Activated T-helper 2 cell treated with anti-CD3 and anti-CD28 coated beads, Interferon-gamma antibody, Interleukin-2, Interleukin-4, amounts not matched to agents 10 μg/mL and 5 μg/mL and 100 μg/mL, durations not matched to agents 14 hours and 24 hours and 36 hours (primary cell): ENCODE measurements at regions not wholly inside any gene's neighbourhood (a gene's known extent, or its start where the extent isn't known, plus 50 kb on each side); places are given as distances from the start of the nearest gene placed in this dataset.

Experiments used
- DNase-seq: peaks from one replicate; pipeline ENCODE4 v3.0.0; 2021; ENCODE audit warnings: low spot score
- H3K27ac Mint-ChIP-seq: one replicate; pipeline ENCODE4 v1.8.0; 2021; ENCODE audit warnings: mixed read lengths
- H3K27me3 Mint-ChIP-seq: one replicate; pipeline ENCODE4 v1.8.0; 2021; ENCODE audit warnings: low read depth, mixed read lengths
- H3K36me3 Mint-ChIP-seq: one replicate; pipeline ENCODE4 v1.8.0; 2021; ENCODE audit warnings: low read depth, mixed read lengths
- H3K4me1 Mint-ChIP-seq: one replicate; pipeline ENCODE4 v1.8.0; 2021; ENCODE audit warnings: low read depth, mixed read lengths
- H3K4me3 Mint-ChIP-seq: one replicate; pipeline ENCODE4 v1.8.0; 2021; ENCODE audit warnings: low read depth, mild to moderate bottlenecking, moderate library complexity, mixed read lengths
- H3K9me3 Mint-ChIP-seq: one replicate; pipeline ENCODE4 v1.8.0; 2021; ENCODE audit warnings: mixed read lengths
- intact Hi-C: fragments of 100-400 bp; cut with micrococcal nuclease; formaldehyde crosslinking; loops from one replicate; pipeline ENCODE4 v1.15.1; 2023

DNA sequence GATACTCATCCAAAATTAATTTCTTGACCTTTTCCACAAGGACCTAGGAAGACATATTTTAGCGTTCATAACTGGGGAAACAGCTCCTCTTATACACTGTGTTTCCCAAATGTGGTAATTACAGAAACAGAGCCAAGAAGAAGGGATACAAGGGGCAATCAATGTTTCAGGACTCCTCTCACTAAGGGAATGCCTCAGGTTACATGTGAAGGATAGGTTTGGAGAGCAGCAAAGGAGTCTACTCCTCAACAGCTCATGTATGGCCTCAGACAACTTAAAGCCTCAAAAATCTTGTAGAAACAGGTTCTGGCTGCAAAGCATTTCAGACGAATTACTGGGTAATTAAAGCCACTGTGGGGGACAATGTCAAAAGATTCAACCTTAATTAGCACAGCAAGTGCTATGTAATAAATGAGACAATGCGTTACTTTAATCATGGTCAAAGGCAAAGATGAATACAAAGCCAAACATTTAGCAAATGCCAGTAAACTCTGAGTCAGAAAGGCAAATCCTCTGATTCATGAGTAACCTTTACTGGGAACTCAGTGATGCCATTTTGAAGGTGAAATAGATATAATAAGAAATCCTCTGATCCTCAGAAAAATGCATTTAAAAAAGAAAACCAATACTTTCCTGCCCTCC, 1111.2 kb downstream of the TUSC7 start:
- Mint-ChIP-seq H3K27me3 (no peaks in the 10 kb centered on the region), H3K9me3 (no peaks in the 10 kb centered on the region), H3K27ac (no peak overlapping the region), H3K4me1 (no peaks in the 10 kb centered on the region), H3K4me3 (no peak overlapping the region), H3K36me3 (no peaks in the 10 kb centered on the region)
- DNase-seq, result no peak
- intact Hi-C loops, result no loop called here

DNA sequence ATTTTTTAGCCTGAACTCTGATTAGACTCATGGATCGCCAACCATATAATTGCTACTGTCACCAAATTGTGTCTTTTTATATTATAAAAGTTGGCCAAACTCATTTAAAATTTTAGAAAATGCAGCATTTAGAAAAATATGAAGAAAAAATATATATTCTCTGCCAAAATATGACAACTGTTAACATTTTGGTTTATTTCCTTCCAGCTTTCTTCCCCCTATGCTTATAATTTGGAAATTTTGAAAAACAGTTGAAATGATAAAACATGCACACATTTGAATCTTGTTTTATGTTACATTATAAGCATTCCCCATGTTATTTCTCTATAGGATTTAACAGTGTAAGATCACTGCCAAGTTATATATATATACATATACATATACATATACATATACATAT, 1112.8 kb downstream of the TUSC7 start:
- no peak for DNase-seq
- Mint-ChIP-seq H3K9me3 (no peaks in the 10 kb centered on the region), H3K4me1 (no peaks in the 10 kb centered on the region), H3K36me3 (no peaks in the 10 kb centered on the region), H3K4me3 (no peak overlapping the region), H3K27ac (no peak overlapping the region), H3K27me3 (no peaks in the 10 kb centered on the region)
- intact Hi-C loops, result no loop called here

DNA sequence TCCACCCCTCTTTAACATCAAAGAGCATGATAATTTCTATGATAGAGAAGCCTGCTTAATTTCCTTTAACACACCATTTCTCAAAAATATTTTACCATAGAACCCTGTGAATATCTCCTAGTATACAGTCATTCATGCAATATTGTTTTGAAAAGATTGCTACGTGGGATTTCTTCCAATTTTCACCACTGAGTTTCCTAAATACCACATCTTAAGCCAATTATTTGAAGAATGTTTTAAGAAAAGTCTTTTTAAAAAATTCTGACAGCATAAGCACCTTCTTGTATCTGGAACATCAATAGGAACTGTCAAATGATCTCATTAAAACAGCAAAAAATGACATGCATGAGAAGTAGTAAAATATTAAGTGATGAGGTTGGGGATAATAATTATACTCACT, 1126.7 kb downstream of the TUSC7 start:
- H3K27me3 Mint-ChIP-seq, result no peaks in the 10 kb centered on the region
- H3K27ac Mint-ChIP-seq, result no peak overlapping the region
- H3K4me1 Mint-ChIP-seq, result no peaks in the 10 kb centered on the region
- H3K9me3 Mint-ChIP-seq, result no peaks in the 10 kb centered on the region
- DNase-seq, result no peak
- no peak overlapping the region for H3K4me3 Mint-ChIP-seq
- H3K36me3 Mint-ChIP-seq, result no peaks in the 10 kb centered on the region
- intact Hi-C loops, result no loop called here

DNA sequence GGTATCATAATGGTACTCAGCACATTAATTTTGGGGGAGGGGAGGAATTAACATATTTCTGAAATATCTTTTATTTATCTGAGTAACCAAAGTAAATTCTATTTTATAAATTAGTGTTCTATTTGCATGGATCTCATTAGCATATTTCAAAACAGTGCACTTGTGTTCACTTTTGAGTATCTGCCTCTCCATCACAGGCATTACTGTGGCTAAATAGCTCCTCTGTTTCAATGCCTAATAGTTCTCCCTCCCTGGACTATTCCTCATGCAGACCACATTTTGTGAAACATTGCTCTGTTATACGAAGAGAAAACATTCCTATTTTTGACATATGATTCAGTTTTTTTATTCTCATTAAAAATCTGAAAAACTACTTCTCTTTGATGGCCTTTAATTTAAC, 1127.8 kb downstream of the TUSC7 start:
- H3K4me1 Mint-ChIP-seq, result no peaks in the 10 kb centered on the region
- intact Hi-C loops, result no loop called here
- H3K4me3 Mint-ChIP-seq, result no peak overlapping the region
- H3K9me3 Mint-ChIP-seq, result no peaks in the 10 kb centered on the region
- no peak overlapping the region for H3K27ac Mint-ChIP-seq
- no peak for DNase-seq
- no peaks in the 10 kb centered on the region for H3K36me3 Mint-ChIP-seq
- H3K27me3 Mint-ChIP-seq, result no peaks in the 10 kb centered on the region

DNA sequence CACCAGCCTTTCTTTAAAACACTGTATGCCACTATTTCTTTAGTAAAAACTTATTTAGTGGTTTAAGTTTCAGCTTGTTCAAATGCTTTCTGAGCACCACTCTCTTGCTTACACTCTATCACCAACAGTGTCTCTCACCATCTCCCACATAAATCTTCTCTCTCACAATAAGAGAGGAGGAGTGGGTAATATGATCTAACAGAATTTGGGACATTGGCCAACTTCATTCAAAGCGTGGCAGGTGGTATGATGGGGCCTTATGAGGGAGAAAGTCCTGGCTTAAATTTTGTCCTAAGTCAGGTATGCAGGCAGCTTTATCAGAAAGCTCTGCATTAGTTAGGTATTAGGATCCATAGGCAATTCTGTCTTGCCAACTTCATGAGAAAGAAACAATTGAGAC, 1132.5 kb downstream of the TUSC7 start:
- Mint-ChIP-seq H3K9me3 (no peaks in the 10 kb centered on the region), H3K4me3 (no peak overlapping the region), H3K27ac (no peak overlapping the region), H3K36me3 (no peaks in the 10 kb centered on the region), H3K4me1 (no peaks in the 10 kb centered on the region), H3K27me3 (no peaks in the 10 kb centered on the region)
- no peak for DNase-seq
- intact Hi-C loops, result no loop called here

DNA sequence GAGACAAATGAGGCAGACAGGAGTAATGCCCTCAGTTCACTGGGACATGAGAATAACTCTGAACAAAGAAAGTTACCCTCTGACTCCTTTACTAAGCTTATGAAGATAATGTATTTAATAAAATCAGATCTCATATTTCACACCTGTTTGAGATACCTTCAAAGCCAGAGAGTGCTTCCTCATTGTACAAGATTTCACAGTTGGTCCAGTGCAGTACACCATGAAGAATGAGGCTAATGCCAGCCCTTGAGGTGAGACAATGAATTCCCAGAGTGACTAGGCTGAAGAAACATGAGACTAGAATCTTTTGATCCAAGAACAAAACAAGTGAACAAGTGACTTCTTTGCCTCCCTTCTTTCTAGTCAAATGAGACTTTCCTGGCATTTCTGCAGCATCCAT, 1133.8 kb downstream of the TUSC7 start:
- Mint-ChIP-seq H3K4me3 (no peak overlapping the region), H3K9me3 (no peaks in the 10 kb centered on the region), H3K27me3 (no peaks in the 10 kb centered on the region), H3K4me1 (no peaks in the 10 kb centered on the region), H3K36me3 (no peaks in the 10 kb centered on the region), H3K27ac (no peak overlapping the region)
- intact Hi-C loops, result no loop called here
- no peak for DNase-seq

DNA sequence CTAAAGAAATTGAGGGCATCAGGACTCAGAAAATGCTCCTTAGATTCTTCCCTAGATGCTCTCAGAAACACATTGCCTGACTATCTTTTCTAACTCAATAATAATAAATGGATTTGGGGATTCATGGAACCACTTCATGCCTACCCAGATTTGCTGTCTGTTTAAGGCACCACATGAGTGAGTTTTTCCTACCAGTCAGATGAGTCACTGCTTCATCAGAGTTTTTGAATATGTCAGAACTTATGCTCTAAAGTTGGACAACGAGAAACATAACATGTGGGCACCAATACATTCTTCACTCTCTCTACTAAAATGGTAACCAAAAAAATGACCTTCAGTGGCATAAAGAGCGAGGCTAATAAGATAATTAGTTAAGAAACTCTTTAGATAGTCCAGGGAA, 1135.1 kb downstream of the TUSC7 start:
- H3K27me3 Mint-ChIP-seq, result no peaks in the 10 kb centered on the region
- H3K27ac Mint-ChIP-seq, result no peak overlapping the region
- intact Hi-C loops, result no loop called here
- H3K36me3 Mint-ChIP-seq, result no peaks in the 10 kb centered on the region
- no peaks in the 10 kb centered on the region for H3K4me1 Mint-ChIP-seq
- no peaks in the 10 kb centered on the region for H3K9me3 Mint-ChIP-seq
- DNase-seq, result no peak
- no peak overlapping the region for H3K4me3 Mint-ChIP-seq

DNA sequence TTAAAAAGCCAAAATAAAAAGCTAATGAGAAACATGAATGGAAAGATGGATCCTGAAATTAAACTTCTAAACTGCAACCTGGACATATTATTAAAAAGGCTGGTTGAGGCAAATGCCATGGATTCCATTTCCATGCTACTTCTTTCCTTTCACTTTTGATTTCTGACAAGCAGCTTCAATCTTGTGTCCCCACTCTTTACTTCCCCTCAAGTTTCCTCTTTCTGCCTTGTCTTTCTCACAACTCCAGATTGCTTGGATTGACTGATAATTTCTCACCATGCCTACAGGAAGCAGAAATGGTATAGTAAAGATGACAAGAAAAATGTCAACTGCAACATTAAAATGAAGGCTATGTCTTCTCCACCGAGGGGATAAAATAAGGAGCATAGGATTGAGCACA, 1136.7 kb downstream of the TUSC7 start:
- H3K4me1 Mint-ChIP-seq, result no peaks in the 10 kb centered on the region
- no peak overlapping the region for H3K4me3 Mint-ChIP-seq
- no peaks in the 10 kb centered on the region for H3K36me3 Mint-ChIP-seq
- H3K27me3 Mint-ChIP-seq, result no peaks in the 10 kb centered on the region
- intact Hi-C loops, result no loop called here
- no peak for DNase-seq
- no peak overlapping the region for H3K27ac Mint-ChIP-seq
- no peaks in the 10 kb centered on the region for H3K9me3 Mint-ChIP-seq

DNA sequence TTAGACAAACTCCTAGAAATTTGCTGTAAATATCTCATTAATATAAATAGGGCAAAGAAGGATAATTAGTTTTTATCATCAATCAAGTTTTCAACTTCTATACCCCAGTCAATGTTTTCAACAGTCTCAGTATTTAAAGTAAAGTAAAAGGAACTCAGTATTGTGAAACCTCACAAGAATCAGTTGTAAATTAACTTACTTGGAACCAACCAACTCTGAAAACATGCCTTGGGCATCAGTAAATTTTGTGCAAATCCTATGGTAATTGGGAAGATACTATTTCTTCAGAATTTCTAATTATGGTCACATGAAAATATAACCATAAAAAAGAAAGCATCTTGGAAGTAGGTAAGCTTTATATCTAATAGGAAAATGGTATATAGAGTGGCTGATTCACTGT, 1139.0 kb downstream of the TUSC7 start:
- H3K27ac Mint-ChIP-seq, result no peak overlapping the region
- intact Hi-C loops, result no loop called here
- no peaks in the 10 kb centered on the region for H3K36me3 Mint-ChIP-seq
- H3K4me1 Mint-ChIP-seq, result no peaks in the 10 kb centered on the region
- no peak for DNase-seq
- peaks cover 4% of the 10 kb centered on the region for H3K9me3 Mint-ChIP-seq
- H3K27me3 Mint-ChIP-seq, result no peaks in the 10 kb centered on the region
- no peak overlapping the region for H3K4me3 Mint-ChIP-seq

DNA sequence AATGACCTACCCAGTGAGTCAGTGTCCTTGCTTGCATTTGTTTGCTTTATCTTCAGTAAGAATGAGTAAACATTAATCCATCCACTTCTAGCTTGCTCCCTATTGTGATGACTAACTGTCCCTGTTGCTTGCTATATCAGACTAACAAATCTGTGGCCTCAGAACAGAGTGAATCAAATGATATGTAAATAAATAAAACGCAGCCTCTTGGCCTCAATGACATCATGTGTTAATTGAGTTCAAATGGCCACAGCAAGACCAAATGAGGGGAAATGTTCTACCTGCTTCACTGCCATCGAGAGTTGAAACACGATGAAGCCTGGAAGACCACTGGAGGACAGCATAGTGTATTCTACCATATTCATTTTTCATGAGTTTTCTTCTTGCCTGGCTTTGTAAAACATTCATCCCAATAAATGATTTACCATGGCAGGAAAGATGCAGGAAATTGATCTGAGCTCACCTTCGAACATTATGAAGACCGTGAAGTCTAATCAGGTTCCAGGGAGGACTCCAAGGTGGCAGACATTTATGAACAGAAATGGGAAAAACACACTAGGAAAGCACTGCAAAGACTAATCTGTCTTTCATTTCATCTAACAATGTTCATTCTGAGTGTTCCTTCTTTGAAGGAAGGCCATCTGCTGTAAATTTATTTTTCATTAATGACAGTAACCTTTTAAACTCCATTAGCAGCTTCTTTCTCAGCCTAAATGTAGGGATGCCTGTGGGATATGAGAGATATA, 1144.5 kb downstream of the TUSC7 start:
- intact Hi-C loops, result no loop called here
- Mint-ChIP-seq H3K9me3 (peaks cover 4% of the 10 kb centered on the region), H3K4me3 (no peak overlapping the region), H3K27me3 (no peaks in the 10 kb centered on the region), H3K36me3 (no peaks in the 10 kb centered on the region), H3K4me1 (no peaks in the 10 kb centered on the region), H3K27ac (no peak overlapping the region)
- no peak for DNase-seq

DNA sequence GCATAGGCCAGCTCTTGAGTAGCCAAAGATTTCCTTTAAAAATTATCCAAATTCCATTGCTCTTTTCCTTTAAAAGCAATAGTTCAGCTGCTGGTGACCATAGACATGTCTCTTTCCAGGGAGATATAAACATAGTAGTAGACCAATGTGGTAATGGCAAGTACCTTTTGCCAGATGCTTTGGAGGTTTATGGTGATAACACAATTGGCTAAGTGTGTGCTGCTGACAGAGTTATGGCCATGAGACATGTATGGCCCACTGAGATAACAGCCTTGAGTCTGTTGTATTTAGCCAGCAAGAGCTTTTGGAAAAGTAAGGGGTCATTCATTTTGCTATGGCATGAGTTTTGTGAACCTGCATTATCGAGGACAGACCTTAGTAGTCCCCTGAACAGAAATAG, 1146.8 kb downstream of the TUSC7 start:
- peaks cover 18% of the 10 kb centered on the region for H3K9me3 Mint-ChIP-seq
- no peaks in the 10 kb centered on the region for H3K27me3 Mint-ChIP-seq
- H3K36me3 Mint-ChIP-seq, result no peaks in the 10 kb centered on the region
- H3K4me3 Mint-ChIP-seq, result no peak overlapping the region
- intact Hi-C loops, result no loop called here
- H3K27ac Mint-ChIP-seq, result no peak overlapping the region
- DNase-seq, result no peak
- H3K4me1 Mint-ChIP-seq, result no peaks in the 10 kb centered on the region

DNA sequence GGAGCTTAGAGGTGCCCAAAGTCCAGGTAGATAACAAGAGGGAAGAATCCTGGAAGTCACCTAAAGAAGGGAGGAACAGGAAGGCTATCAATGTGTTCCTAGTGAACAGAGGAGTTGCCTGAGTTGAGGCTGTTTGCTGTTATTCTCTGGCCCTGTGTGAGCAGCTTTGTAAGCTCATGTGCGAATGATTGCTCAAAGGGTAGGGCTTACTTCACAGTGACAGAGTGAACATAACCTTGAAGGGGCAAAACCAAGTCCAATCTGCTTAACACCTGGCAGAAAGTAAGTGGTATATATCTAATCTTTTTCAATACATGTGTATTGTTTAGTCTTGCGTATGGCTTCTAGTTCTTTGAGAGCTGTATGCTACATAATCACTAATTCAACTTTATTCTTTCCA, 1153.6 kb downstream of the TUSC7 start:
- Mint-ChIP-seq H3K27me3 (no peaks in the 10 kb centered on the region), H3K4me1 (no peaks in the 10 kb centered on the region), H3K27ac (no peak overlapping the region), H3K36me3 (no peaks in the 10 kb centered on the region), H3K4me3 (no peak overlapping the region), H3K9me3 (peaks cover 14% of the 10 kb centered on the region)
- DNase-seq, result no peak
- intact Hi-C loops, result no loop called here

DNA sequence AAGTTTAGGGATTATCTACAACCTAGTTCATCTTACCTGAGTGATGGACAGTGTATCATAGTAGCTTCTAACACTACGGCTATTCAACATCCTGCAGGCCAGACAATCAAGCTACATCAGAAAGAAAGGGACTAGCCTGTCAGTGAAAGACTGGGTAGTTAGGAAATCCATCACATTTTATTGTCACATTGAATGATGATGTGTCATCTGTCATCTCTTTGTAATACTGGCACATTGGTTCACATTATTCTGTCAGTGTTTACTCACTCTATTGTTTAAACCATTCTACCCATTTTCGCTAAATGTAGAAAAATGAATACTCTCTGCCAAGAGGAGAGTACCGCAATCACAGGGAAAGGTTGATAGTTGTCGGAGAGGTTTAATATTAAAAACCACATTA, 1155.8 kb downstream of the TUSC7 start:
- no peak overlapping the region for H3K4me3 Mint-ChIP-seq
- intact Hi-C loops, result no loop called here

More for the DNA sequence above, 1155.8 kb downstream of the TUSC7 start:
- H3K36me3 Mint-ChIP-seq, result no peaks in the 10 kb centered on the region
- H3K27ac Mint-ChIP-seq, result no peak overlapping the region
- no peaks in the 10 kb centered on the region for H3K27me3 Mint-ChIP-seq
- H3K9me3 Mint-ChIP-seq, result peaks cover 5% of the 10 kb centered on the region
- H3K4me1 Mint-ChIP-seq, result no peaks in the 10 kb centered on the region
- DNase-seq, result no peak
